DMS153 (cell line): ENCODE measurements at regions not wholly inside any gene's neighbourhood (a gene's known extent, or its start where the extent isn't known, plus 50 kb on each side); places are given as distances from the start of the nearest gene placed in this dataset.
A peak's percentile ranks its signal among the peaks of the same experiment; 100 is the strongest.

Source experiments
- DNase-seq: peaks from one replicate; lab custom pipeline; 2025; lab: John Stamatoyannopoulos, UW

- DNase-seq: peak; percentile 62
Observed at GRCh38 chr5:26674846-26675245, 363.5 kb downstream of the CDH9 start.

GRCh38 chr5:26669523-26669922 is 368.9 kb downstream of the CDH9 start:
- no peak for DNase-seq

- DNase-seq: no peak
Observed at GRCh38 chr5:26669031-26669430, 369.4 kb downstream of the CDH9 start.

GRCh38 chr5:26666371-26666770 is 372.0 kb downstream of the CDH9 start:
- DNase-seq: peak; percentile 50

- DNase-seq: no peak
Observed at GRCh38 chr5:26663500-26663899, 374.9 kb downstream of the CDH9 start.

GRCh38 chr5:26662806-26663360 is 375.5 kb downstream of the CDH9 start:
- DNase-seq: no peak

- no peak for DNase-seq
Observed at GRCh38 chr5:26660116-26660515, 378.3 kb downstream of the CDH9 start.

- peak; percentile 3 for DNase-seq
Observed at GRCh38 chr5:26649000-26649399, 389.4 kb downstream of the CDH9 start.

GRCh38 chr5:26647781-26648180 is 390.6 kb downstream of the CDH9 start:
- DNase-seq: no peak

GRCh38 chr5:26645659-26646058 is 392.7 kb downstream of the CDH9 start:
- DNase-seq: no peak

- no peak for DNase-seq
Observed at GRCh38 chr5:26641492-26641891, 396.9 kb downstream of the CDH9 start.

GRCh38 chr5:26625099-26625498 is 413.3 kb downstream of the CDH9 start:
- no peak for DNase-seq

- peak; percentile 93 for DNase-seq
Observed at GRCh38 chr5:26622947-26623346, 415.4 kb downstream of the CDH9 start.

- no peak for DNase-seq
Observed at GRCh38 chr5:26610577-26610976, 427.8 kb downstream of the CDH9 start.

GRCh38 chr5:26601563-26601962 is 436.8 kb downstream of the CDH9 start:
- DNase-seq: no peak

- DNase-seq: no peak
Observed at GRCh38 chr5:26582350-26583045, 455.9 kb downstream of the CDH9 start.

- DNase-seq: no peak
Observed at GRCh38 chr5:26579712-26580111, 458.7 kb downstream of the CDH9 start.

GRCh38 chr5:26578002-26578401 is 460.4 kb downstream of the CDH9 start:
- peak; percentile 38 for DNase-seq

GRCh38 chr5:26572480-26572879 is 465.9 kb downstream of the CDH9 start:
- DNase-seq: no peak

GRCh38 chr5:26569929-26570258 is 468.5 kb downstream of the CDH9 start:
- DNase-seq: no peak

GRCh38 chr5:26569241-26569928 is 469.0 kb downstream of the CDH9 start:
- DNase-seq: no peak

GRCh38 chr5:26568316-26568715 is 470.1 kb downstream of the CDH9 start:
- DNase-seq: no peak

- DNase-seq: no peak
Observed at GRCh38 chr5:26563979-26564378, 474.4 kb downstream of the CDH9 start.

- DNase-seq: peak; percentile 97
Observed at GRCh38 chr5:26553079-26553478, 485.3 kb downstream of the CDH9 start.
